HG03039 (cell line): ENCODE measurements at regions not wholly inside any gene's neighbourhood (a gene's known extent, or its start where the extent isn't known, plus 50 kb on each side); places are given as distances from the start of the nearest gene placed in this dataset.

Experiments
- ATAC-seq: cut with Tn5 transposase; IDR thresholded peaks from one replicate; pipeline ENCODE4 v1.9.1; 2021; ENCODE audit warnings: mild to moderate bottlenecking, moderate library complexity; ENCODE audit not compliant: unreplicated experiment

DNA sequence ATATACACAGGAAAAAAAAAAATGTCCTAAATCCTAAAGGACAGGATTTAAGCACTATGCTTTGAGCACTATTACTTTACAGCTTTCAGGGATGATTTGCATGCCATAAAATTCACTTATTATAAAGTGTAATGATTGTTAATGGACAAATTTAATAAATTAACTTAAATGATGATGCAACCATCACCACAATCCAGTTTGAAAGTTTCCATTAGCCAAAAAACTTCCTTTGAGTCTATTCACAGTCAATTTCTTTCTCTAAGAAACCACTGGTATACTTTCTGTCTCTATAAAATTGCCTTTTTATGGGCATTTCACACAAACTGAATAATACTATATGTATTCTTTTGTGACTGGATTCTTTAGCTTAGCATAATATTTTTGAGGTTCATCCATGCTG lies 111.1 kb upstream of the RIOK3 start:
- ATAC-seq, result no peak

GRCh38 chr18:23342506-23342905 lies 110.6 kb upstream of the RIOK3 start:
- ATAC-seq, result no peak

DNA sequence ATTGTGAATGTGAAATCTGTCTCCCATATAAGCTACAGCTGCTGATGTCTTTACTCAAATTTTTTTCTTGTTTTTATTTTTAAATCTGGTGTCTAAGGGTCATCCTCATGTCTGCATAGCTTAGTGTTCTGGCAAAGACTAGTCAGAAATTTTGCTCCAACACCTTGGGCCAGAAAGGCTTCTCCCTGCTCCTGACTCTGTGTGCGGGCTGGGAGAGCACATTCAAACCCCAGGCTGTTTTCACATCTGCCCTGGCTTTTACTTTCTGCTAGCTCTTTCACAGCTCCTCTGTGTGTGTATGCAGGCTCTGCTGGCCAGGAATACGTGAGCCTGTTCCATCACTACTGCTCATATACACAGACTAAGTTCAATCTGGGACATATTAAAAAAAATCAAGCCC lies 102.9 kb upstream of the RIOK3 start:
- ATAC-seq, result no peak

GRCh38 chr18:23351521-23351920 lies 101.6 kb upstream of the RIOK3 start:
- ATAC-seq, result no peak

GRCh38 chr18:23352042-23352441 lies 101.0 kb upstream of the RIOK3 start:
- ATAC-seq, result no peak

DNA sequence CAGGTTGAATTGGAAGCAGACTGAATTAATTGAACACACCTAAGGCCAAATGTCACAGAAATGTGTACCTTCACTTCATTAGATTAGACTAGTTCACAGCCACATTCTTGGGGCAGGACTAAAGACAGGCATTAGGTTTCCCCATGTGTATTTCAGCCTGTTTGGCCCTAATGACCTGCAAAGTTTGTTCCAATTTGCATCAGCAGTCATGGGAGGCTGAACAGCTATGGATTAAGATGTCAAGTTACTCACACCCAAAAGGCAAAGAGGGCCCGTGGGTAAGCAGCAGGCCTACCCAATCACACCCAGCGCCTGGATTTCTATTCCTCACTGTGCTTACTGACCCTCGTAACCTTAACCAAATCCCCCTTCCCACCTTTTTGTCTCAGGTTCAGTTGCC lies 99.6 kb upstream of the RIOK3 start:
- peak; percentile 35 for ATAC-seq

- ATAC-seq, result no peak
These were observed 98.5 kb upstream of the RIOK3 start for GRCh38 chr18:23354625-23355024.

DNA sequence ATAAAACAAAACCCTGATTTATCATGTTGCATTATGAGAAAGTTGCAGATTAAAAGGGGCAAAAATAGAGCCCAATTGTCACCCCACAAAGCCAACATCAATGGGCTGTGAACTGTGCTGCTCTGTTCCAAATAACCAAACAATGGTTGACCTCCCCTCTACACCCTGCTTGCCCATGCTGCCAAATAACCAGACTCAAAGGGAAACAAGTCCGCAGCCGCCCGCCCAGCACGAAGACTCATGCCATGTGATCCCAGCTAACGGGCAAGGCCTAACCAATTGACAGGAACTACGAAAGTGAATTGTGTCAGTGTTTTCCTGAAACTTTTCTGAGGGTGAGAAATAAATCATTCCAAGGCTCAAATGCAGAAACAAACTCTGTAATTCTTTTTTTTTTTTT lies 97.9 kb upstream of the RIOK3 start:
- no peak for ATAC-seq

GRCh38 chr18:23356424-23356823 lies 96.7 kb upstream of the RIOK3 start:
- ATAC-seq, result no peak

DNA sequence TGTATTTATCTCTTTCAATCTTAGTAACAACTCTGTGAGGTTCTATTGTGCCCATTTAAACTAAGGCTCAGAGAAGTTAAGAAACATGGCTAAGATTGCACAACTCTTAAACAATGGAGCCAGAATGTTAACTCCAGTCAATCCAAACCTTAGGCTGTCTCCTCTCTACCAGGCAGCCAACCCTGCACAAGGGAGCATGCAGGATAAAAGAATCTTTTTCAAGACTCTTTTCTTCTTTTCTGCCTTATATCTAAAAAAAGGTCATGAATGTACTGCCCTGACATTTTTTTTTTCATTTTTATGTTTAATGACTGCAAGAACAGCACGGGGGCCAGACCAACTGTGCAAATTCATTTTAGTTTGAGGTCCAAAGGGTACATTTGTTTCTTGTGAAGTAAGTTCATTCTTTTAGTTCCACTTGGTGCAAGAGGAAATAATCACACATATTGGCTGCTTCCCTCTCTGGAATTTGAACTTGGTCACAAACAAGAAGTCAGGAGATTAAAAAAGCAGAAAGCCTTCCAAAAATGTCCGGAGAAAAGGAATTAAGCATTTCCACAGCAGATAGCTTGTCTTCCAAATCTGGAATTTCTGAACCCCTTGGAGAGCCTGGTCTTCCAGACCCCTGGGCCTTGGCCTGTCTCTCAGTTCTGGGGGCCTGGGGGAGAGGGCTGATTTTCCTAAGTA lies 96.0 kb upstream of the RIOK3 start:
- no peak for ATAC-seq

DNA sequence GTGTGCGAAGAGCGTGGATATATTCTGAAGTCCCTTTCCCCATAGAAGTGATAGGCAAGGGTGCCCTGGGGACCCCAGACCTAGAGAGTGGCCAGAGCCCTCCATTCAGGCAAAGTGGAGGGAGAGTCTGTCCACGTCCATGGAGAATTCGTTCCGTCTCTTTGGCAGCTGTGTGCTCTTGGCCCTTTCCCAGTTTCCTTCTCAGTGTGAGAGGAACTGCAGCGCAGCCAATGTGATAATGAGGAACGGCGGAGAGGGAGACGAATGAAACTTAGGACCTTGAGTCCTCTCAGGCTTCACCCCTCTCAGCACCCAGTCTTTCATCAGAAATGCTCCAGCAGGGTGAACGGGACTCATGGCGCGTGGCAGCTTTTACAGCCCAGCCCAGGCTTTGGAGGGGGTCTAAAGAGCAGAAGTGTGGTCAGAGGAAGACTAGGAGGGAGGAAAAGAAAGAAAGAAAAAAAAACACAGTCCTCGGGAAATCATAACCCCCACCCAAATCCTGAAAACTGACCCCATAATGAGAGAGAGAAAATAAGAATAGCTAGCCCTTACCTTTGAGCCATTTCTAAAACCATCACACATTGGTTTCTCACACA lies 95.0 kb upstream of the RIOK3 start:
- no peak for ATAC-seq

DNA sequence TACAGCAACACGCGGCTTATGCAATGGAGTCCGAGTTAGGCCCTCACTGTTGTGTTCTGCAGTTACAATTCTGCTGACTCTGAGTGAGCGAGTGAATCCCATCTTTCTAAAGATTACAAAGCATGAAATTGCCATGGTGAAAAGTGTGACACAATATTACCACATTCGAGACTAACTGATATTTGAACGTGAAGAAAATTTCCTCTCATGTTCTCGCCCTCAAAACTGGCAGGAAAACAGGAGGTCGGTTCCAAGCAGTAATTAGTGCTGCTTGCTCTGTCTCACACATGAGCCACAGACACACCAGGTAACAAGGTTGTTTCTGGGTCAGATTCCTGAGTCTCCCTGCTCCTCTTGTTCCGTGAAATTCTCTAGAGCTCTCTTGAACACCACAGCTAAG lies 93.7 kb upstream of the RIOK3 start:
- ATAC-seq, result no peak

DNA sequence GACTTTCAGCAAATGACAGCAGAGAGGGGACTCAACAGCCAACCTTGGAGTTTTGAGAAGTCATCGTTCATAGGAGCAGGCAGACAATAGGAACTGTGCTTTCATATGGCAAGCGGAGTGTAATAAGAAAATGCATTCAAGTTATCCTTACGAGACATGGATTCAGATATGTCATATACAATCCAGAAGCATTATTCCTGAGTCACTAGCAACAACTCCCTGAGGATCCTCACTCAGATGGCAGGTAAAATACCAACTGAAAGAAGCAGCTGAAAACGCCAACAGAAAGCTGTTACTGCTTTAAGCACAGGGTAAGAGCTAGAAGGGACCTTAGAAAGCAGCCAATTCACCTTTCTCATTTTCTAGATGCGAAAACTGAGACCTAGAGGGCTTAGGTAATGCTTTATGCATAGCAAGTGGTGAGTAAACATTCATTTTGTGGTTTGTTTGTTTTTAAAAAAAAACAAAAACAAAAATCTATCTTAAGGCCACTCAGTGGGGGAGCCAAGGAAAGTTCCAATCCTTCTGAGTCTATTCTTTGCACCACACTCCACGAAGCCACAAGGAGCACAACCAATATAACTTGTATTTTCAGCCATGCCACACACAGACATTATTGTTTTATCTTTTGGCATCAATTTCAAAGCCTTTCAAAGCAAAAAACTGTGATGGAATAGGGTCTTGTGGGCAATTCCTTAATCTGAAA lies 89.1 kb upstream of the RIOK3 start:
- ATAC-seq, result no peak

DNA sequence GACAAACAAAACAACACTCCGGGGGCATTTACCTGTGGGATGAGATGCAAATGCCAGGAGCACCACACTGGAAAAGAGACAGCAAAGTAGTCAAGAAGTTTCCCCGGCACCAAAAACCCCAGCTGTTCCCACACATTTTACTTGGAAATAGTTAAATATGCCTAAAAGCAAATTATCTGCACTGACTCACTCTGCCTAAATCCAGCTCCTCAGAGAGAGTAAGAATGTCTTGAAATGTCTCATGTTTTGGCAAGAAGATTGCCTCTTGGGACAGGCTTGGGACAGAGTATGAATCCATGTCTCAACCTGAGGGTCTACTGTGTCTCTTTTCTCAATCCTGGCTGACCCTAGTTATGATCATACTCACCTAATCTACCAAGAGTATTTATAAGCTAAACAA lies 87.5 kb upstream of the RIOK3 start:
- ATAC-seq, result no peak

DNA sequence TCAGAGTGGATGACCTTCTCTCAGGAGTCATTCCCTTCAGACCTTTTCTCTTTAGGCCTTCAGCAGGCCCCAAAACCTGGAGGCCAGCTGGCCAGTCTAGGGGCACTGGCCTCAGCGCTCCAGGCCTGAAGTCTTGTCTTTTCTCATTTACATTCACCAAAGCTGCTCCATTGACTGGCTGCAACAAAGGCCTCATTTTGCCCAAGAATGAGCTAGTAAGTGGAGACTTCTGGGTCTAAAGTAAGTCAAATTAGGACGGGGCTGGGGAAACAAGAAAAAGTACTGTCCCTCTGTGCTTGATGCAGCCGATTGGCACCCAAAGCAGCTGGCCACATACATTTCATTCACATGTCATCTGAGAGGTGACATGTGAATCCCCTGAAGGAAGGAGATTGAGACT lies 83.8 kb upstream of the RIOK3 start:
- no peak for ATAC-seq

GRCh38 chr18:23373570-23373969 lies 79.5 kb upstream of the RIOK3 start:
- ATAC-seq, result no peak

- ATAC-seq, result no peak
These were observed 75.3 kb upstream of the RIOK3 start for GRCh38 chr18:23377669-23378301.

- no peak for ATAC-seq
These were observed 74.8 kb upstream of the RIOK3 start for GRCh38 chr18:23378302-23378686.

- no peak for ATAC-seq
These were observed 73.0 kb upstream of the RIOK3 start for GRCh38 chr18:23380001-23380550.

DNA sequence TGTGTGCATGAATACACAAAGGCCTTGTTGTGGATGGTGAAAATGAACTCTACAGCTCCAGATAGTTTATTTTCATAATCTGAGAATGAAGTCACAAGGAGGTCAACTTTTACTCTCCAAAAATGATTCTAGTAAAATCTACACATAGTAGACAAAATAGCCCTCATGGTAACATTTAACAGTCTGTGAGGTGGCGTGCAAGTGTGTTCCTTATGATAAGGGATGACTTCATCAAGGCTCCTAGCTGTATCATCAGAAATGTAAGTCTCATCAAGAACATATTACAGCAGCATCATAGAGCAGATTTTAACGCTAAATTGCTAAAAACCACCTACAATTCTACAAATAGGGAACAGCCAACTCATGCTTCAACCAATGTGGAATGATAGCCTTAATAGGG lies 72.3 kb upstream of the RIOK3 start:
- ATAC-seq, result no peak

- no peak for ATAC-seq
These were observed 69.6 kb upstream of the RIOK3 start for GRCh38 chr18:23383494-23383893.
